GM19452 (cell line): ENCODE measurements at regions not wholly inside any gene's neighbourhood (a gene's known extent, or its start where the extent isn't known, plus 50 kb on each side); places are given as distances from the start of the nearest gene placed in this dataset.

Source experiments
- ATAC-seq: cut with Tn5 transposase; IDR thresholded peaks from one replicate; pipeline ENCODE4 v1.9.1; 2021; ENCODE audit not compliant: unreplicated experiment

- no peak for ATAC-seq
Measured at GRCh38 chr3:107992976-107993684, 97.7 kb downstream of the CD47 start.

- no peak for ATAC-seq
Measured at GRCh38 chr3:107990926-107991325, 99.9 kb downstream of the CD47 start.

- ATAC-seq: no peak
Measured at GRCh38 chr3:107990433-107990832, 100.4 kb downstream of the CD47 start.

GRCh38 chr3:107989661-107990060 is 101.2 kb downstream of the CD47 start:
- ATAC-seq: no peak

GRCh38 chr3:107988460-107989175 is 102.2 kb downstream of the CD47 start:
- ATAC-seq: no peak

- ATAC-seq: no peak
Measured at GRCh38 chr3:107987036-107987939, 103.5 kb downstream of the CD47 start.

GRCh38 chr3:107986505-107986904 is 104.3 kb downstream of the CD47 start:
- no peak for ATAC-seq

- peak; percentile 99 for ATAC-seq
Measured at GRCh38 chr3:107985496-107985895, 105.3 kb downstream of the CD47 start.

GRCh38 chr3:107983247-107983646 is 107.6 kb downstream of the CD47 start:
- no peak for ATAC-seq

GRCh38 chr3:107982165-107982564 is 108.7 kb downstream of the CD47 start:
- ATAC-seq: no peak

- no peak for ATAC-seq
Measured at GRCh38 chr3:107981471-107982111, 109.2 kb downstream of the CD47 start.

GRCh38 chr3:107979538-107979937 is 111.3 kb downstream of the CD47 start:
- no peak for ATAC-seq

GRCh38 chr3:107978131-107979055 is 112.4 kb downstream of the CD47 start:
- ATAC-seq: no peak

- no peak for ATAC-seq
Measured at GRCh38 chr3:107977221-107978130, 113.4 kb downstream of the CD47 start.

GRCh38 chr3:107976202-107976800 is 114.5 kb downstream of the CD47 start:
- no peak for ATAC-seq

- ATAC-seq: no peak
Measured at GRCh38 chr3:107975529-107976201, 115.2 kb downstream of the CD47 start.

- no peak for ATAC-seq
Measured at GRCh38 chr3:107973961-107974360, 116.9 kb downstream of the CD47 start.

- no peak for ATAC-seq
Measured at GRCh38 chr3:107973152-107973551, 117.7 kb downstream of the CD47 start.
